ENCODE measurements at regions not wholly inside any gene's neighbourhood (a gene's known extent, or its start where the extent isn't known, plus 50 kb on each side); places are given as distances from the start of the nearest gene placed in this dataset.

GRCh38 chr4:170666909-170667308 is 577.2 kb upstream of the AADAT start:
- no peak for TF ChIP-seq EZH2 (IDR thresholded peaks at IDR 0.05; ENCODE audit: low read length)
- no peak for TF ChIP-seq CTCF (optimal IDR thresholded peaks at IDR 0.05 in 1 of 3, IDR thresholded peaks at IDR 0.05 in 1 of 3, conservative IDR thresholded peaks at IDR 0.05 in 1 of 3; ENCODE audit: extremely low read depth in 1 of 3, insufficient read depth in 2 of 3, low read length in 3 of 3)
